Suppressor macrophage treated with lipopolysaccharide for 1 hour (primary cell): ENCODE measurements at regions not wholly inside any gene's neighbourhood (a gene's known extent, or its start where the extent isn't known, plus 50 kb on each side); places are given as distances from the start of the nearest gene placed in this dataset.

Source experiments
- DNase-seq, 3 donors: peaks; one replicate each; pipeline ENCODE4 v3.0.0-alpha.2; 2020 to 2022

- DNase-seq = no peak
These were observed 617.8 kb downstream of the MRPL39 start for GRCh38 chr21:24989516-24989915.

- DNase-seq = no peak
These were observed 618.3 kb downstream of the MRPL39 start for GRCh38 chr21:24988941-24989340.

- DNase-seq = no peak
These were observed 631.0 kb downstream of the MRPL39 start for GRCh38 chr21:24976238-24976637.

- no peak for DNase-seq
These were observed 638.2 kb downstream of the MRPL39 start for GRCh38 chr21:24969068-24969467.

- no peak for DNase-seq
These were observed 651.9 kb downstream of the MRPL39 start for GRCh38 chr21:24955275-24955961.

- DNase-seq = no peak
These were observed 659.1 kb downstream of the MRPL39 start for GRCh38 chr21:24948186-24948585.

GRCh38 chr21:24945910-24946309 is 661.4 kb downstream of the MRPL39 start:
- no peak for DNase-seq

- no peak for DNase-seq
These were observed 665.7 kb downstream of the MRPL39 start for GRCh38 chr21:24941316-24942185.

GRCh38 chr21:24939291-24939690 is 668.0 kb downstream of the MRPL39 start:
- no peak for DNase-seq

- DNase-seq = no peak
These were observed 668.7 kb downstream of the MRPL39 start for GRCh38 chr21:24938573-24938972.

- DNase-seq = no peak
These were observed 671.3 kb downstream of the MRPL39 start for GRCh38 chr21:24935991-24936390.

GRCh38 chr21:24910591-24910990 is 696.7 kb downstream of the MRPL39 start:
- no peak for DNase-seq

GRCh38 chr21:24903994-24904635 is 703.2 kb downstream of the MRPL39 start:
- DNase-seq = no peak

GRCh38 chr21:24899138-24899537 is 708.1 kb downstream of the MRPL39 start:
- DNase-seq = no peak

GRCh38 chr21:24897883-24898282 is 709.4 kb downstream of the MRPL39 start:
- no peak for DNase-seq

GRCh38 chr21:24896735-24897124 is 710.6 kb downstream of the MRPL39 start:
- no peak for DNase-seq

- peak in 2 of 3 donors; percentile 2 for DNase-seq
These were observed 711.2 kb downstream of the MRPL39 start for GRCh38 chr21:24895885-24896734.

- no peak for DNase-seq
These were observed 713.0 kb downstream of the MRPL39 start for GRCh38 chr21:24894324-24894723.

GRCh38 chr21:24890021-24890420 is 717.3 kb downstream of the MRPL39 start:
- DNase-seq = no peak

GRCh38 chr21:24881506-24881905 is 725.8 kb downstream of the MRPL39 start:
- DNase-seq = no peak

GRCh38 chr21:24870633-24871032 is 736.6 kb downstream of the MRPL39 start:
- DNase-seq = no peak

GRCh38 chr21:24869862-24870261 is 737.4 kb downstream of the MRPL39 start:
- DNase-seq = no peak

GRCh38 chr21:24868117-24868516 is 739.2 kb downstream of the MRPL39 start:
- DNase-seq = no peak
